ELR (cell line): ENCODE measurements at regions not wholly inside any gene's neighbourhood (a gene's known extent, or its start where the extent isn't known, plus 50 kb on each side); places are given as distances from the start of the nearest gene placed in this dataset.
"Not testable (repeated sequence)": the region's sequence is repeated elsewhere in the genome, so short reads cannot be mapped to it uniquely, and the experiment has no call there.

Experiments used
- DNase-seq: peaks from one replicate; pipeline ENCODE4 v3.0.0-alpha.2; 2015; ENCODE audit warnings: low read depth

DNA sequence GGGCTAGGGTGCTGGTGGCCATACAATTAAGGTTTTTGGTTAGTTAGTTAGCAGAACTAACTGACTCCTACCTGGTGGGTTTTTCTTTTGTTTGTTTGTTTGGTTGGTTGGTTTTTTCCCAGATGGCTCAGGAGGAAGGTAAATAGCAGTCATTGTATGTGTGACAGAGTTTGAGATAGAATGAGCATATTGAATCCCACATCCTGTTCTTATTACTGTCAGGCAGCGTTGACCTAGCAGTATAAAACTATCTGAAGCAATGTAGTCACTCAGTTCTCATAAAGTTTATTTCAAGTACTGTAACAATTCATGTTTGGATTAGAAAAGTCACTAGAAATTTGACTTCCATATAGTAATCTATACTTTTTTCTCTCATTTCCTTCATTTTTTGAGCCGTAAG lies 113.5 kb upstream of the NBPF19 start:
- DNase-seq: not testable (repeated sequence)

DNA sequence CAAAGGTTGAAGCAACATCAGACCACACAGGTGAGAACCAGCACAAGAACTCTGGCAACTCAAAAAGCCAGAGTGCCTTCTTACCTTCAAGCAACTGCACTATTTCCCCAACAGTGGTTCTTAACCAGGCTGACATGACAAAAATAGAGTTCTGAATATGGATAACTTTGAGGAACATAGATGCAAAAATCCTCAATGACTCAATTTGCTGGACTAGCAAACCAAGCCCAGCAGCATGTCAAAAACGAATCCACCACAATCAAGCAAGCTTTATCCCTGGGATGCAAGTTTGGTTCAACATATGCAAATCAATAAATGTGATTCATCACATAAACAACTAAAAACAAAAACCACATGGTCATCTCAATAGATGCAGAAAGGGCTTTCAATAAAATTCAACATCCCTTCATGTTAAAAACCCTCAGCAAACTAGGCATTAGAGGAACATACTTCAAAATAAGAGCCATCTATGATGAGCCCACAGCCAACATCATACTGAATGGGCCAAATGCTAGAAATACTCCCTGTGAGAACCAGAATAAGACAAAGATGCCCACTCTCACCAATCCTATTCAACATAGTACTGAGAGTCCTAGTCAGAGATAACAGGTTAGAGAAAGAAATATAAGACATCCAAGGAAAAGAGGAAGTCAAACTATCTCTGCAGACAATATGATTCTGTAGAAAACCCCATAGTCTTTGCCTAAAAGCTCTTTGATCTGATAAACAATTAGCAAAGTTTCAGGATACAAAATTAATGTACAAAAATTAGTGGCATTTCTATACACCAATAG lies 110.5 kb upstream of the NBPF19 start:
- DNase-seq: not testable (repeated sequence)

DNA sequence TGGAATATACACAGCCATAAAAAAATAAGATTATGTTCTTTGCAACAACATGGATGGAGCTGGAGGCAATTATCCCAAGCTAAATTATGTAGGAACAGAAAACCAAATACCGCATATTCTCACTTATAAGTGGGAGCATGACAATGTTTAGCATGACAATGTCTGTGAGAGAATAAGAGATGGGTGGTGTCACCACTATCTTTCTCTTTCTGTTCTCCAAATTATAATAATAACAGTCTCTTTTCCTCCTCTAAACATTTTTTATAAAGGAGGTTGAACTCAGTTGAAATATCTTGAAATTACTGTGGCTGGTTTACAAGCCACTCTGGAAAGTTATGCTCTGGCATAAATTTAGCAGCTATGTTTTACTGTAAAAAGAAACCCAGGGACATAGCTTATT lies 108.4 kb upstream of the NBPF19 start:
- DNase-seq: not testable (repeated sequence)

DNA sequence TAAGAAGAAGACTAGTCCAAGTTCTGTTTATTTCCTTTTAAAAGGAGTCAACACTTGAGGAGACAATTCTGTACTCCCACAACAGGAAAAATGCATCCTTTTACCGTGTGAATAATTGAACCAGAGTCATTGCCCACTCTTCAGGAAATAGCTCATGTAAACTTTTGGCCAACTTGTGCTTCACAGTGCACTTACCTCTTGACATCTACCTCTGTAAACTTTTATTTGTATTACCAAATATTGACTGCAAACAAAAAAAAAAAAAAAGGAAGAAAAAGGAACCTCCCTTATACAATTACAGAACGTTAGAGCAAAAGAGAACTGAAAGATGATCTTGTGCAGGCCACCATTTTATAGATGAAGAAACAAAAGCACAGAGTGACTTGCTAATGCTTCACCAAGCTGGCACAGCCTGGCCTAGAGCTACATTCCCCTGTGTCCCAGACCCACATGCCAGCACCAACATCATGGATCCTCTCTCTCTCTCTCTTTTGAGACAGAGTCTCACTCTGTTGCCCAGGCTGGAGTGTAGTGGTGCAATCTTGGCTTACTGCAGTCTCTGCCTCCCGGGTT lies 107.3 kb upstream of the NBPF19 start:
- not testable (repeated sequence) for DNase-seq

DNA sequence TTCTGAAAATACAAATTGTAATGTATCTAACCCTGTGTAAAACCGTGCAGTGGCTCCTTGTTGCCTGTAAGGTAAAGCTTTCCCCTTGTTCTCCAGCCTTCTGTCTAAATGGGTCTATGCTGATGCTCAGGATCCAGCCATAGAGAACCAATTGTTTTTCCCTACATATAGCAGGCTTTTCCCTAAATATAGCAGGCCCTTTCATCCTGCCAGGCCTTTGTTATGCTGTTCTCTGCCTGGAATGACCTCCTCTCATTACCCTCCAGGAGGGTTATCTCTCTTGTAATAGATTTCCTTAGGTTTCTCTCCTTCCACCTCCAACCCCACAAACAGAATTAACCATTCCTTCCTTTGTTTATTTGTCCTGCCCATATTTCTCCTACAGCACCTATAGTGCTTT lies 106.5 kb upstream of the NBPF19 start:
- DNase-seq: not testable (repeated sequence)

DNA sequence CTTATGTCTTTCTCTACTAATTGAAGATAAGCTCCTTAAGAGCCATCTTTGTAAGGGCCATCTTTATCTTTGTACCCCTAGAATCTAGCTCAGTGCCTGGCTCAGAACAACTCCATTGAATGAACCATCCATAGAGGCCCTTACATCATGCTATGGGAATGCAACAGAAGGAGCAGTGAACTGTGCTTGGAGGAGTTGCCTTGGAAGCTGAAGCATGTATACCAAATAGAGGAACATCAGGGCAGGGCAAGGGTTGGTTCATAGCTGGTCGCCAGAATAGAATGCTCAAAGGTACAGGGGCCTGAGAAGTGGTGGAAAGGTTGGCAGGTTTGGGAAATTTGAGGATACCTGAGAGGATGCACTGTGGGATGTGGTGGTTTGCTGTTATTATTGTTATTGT lies 105.8 kb upstream of the NBPF19 start:
- not testable (repeated sequence) for DNase-seq

DNA sequence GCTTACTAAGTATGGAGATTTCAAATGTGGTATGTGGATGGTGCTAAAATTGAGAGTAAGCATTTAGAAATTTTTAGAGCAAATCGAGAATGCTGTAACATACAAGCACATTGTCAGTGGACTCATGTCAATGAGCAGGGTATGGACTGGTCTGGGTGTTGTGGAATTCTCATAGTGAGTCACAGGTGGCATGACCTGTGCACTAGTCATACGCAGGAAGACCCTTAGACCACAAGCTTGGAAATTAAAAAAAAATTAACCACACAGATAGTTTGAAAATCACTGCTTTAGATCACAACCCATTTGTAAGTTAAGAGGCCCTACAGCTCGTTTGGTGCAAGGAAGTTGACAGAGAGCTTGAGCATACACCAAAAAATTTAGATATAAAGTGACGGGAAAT lies 102.9 kb upstream of the NBPF19 start:
- not testable (repeated sequence) for DNase-seq

DNA sequence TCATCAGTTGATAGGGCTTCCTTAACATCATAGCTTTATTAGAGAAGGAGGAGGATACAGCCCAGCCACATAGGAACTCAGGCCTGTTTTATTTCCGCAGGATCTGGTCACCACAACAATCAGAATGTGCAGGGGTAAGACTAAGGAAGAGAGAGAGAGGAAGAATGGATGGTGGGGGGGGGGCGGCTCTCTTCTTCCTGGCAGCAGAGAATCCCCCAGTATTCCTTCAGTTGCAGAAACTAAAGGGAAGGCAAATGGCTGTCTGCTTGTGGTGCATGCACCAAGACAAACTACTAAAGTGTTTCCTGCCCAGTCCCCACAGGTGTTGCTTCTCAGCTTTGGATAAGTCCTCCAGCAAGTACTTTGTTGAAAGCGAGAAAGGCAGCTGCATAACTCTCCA lies 96.4 kb upstream of the NBPF19 start:
- DNase-seq: not testable (repeated sequence)

DNA sequence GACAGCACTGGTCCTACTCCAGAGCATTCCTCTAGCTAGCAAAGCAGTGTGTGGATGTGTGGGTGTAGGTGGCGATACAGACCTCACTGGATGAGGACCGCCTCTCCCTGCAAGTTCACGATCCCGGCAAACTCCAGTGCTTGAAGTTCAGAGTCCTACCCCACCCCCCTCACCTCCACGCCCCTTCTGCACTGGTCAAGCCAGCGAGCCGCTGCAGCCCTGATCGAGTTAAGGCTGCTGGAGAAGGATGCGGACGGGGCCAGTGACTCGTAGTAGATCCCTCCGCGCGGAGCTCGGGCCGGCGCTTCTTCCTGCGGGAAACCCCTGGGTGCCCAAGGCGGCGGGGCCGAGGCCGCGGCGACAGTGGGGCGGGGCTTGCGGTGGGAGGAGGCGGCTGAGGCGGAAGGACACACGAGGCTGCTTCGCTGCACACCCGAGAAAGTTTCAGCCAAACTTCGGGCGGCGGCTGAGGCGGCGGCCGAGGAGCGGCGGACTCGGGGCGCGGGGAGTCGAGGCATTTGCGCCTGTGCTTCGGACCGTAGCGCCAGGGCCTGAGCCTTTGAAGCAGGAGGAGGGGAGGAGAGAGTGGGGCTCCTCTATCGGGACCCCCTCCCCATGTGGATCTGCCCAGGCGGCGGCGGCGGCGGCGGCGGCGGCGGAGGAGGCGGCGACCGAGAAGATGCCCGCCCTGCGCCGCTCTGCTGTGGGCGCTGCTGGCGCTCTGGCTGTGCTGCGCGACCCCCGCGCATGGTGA lies 84.5 kb upstream of the NBPF19 start:
- DNase-seq: peak; percentile 87

DNA sequence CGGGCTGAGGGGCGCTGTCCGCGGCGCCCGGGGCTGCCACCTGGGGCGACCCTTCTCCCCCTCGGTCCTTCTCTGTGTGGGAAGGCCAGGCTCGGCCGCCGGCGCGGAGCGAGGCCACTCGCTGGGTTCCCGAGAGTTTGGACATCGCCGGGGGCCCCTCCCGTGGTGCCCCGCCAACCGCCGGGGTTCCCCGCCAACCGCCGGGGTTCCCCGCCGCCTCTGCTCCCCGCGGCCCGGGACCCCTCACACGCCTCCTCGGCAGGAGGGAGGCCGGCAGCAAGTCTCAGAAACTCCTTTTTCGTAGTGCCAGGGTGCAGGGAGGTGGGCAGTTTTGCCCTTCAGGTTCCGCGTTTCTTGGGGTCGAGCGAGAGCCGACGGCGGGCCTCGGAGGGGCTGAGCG lies 83.9 kb upstream of the NBPF19 start:
- not testable (repeated sequence) for DNase-seq

DNA sequence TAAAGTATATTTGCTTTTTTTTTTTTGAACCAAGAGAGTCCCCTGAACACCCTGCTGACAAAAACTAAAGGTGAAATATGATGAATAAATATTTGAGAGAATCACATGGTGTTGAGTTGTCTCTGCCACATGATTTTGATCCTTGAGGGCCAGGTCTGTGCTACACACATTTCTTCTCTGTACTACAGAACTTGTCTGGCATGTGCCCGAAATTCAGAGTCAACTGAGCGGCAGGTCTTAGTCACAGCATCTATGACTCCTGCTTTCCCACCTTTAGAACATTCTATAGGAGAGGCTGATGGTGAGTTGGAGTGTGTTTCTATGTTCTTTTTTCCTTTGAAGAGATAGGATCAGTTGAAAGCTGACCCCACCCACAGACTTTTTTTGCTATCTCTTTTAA lies 79.0 kb upstream of the NBPF19 start:
- not testable (repeated sequence) for DNase-seq

DNA sequence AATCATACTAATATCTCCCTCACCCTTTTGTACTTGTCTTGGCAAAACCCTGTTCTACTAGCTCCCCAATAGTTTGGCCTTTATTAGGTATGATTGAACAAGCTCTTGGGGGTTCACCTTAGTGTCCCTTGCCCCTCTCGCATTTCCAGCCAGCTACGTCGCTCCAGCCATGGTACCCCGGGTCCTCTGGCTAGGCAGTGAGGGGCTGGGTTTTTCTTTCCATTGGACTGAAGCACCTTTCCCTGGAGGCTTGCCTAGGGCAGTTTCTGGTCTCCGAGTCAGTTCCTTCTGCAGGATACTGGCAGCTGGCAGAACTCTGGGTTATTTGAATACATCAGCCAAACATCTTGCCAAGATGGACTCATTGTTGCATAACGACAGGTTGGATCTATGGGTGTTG lies 76.3 kb upstream of the NBPF19 start:
- DNase-seq: not testable (repeated sequence)

DNA sequence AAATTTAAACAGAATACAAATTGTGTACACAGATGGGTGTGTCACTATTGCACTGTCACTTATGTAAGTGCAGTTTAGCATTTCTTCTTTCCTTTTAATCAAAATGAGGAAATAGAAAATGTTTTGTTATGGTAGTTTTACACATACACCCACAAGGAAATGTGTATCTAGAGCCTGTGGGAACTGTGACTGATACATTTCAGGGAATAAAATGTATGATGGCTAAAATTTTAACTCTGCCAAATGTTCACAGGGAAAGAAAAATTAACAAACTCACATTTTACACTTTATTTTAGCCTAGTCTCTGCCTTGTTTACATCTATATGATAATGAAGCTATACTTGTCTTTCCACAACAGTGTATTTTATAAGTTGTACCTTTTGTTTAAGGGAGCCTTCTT lies 66.4 kb upstream of the NBPF19 start:
- not testable (repeated sequence) for DNase-seq

DNA sequence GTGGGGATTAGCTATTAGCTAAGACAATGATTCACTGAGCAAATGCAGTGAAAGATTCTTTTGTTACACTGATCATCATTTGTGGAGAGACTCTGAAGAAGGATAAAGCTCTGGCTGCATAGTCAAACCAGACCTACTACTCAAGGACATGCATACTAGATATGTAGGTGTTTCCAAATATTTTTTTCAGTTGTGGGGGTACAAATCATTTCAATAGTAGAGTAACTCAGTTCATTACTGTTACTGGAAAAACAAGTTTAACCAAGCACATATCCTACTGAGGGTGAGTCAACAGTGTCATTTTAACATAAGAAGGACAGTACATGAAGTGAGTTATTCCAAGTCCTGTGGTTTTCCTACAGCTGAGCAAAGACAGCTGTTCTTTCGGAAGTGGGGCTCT lies 59.5 kb upstream of the NBPF19 start:
- not testable (repeated sequence) for DNase-seq

DNA sequence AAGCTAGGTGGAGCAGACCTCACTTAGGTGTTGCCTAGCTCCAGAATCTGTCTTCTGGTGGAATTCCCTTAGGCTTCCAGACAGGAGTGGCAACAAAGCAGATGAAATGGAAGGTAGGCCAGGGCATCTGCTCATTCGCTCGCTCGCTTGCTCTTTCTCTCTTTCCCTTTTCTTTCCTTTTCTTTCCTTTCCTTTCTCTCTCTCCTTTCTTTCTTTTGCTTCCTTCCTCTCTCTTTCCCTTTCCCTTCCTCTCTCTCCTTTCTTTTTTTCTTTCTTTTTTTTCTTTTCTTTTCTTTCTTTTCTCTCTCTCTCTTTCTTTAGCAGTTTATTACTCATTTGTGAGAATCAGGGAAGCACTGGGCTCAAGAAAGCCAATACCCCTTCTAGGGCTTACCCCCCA lies 56.1 kb upstream of the NBPF19 start:
- DNase-seq: not testable (repeated sequence)

DNA sequence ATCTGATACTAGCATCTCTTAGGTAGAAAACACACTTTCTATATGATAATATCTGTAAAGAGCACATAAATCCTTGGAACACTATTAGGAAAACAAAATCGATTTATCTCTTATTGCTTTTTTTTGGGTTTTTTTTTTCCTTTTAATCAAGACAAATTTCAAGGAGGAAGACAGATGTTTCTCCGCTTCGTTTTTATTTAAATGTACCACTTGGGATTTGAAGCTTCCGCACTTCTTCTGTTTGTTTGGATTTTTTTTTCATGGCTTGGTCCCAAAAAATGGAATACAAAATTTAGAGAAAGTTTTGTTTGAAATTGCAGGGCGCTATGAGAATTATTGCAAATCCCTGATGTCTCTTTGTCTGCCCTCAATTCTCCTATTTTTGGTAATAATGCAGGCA lies 51.7 kb upstream of the NBPF19 start:
- not testable (repeated sequence) for DNase-seq
